Gastrocnemius medialis (tissue), 4 donors: ENCODE measurements at regions not wholly inside any gene's neighbourhood (a gene's known extent, or its start where the extent isn't known, plus 50 kb on each side); places are given as distances from the start of the nearest gene placed in this dataset.

Experiments used
- ATAC-seq, 2 donors: fragments of 150-250 bp; one replicate each; pipeline ENCODE4 v1.9.1; 2016
- DNase-seq, 2 donors: peaks; one replicate each; pipeline ENCODE4 v3.0.0-alpha.2; 2019
- H3K27ac ChIP-seq, 4 donors: fragments of 200-600 bp; sonication (generic); 1 replicate in 1 of 4; 2 replicates in 3 of 4; pipeline ENCODE4 v1.5.1; 2016 to 2018; ENCODE audit warnings: mild to moderate bottlenecking in 2 of 4, moderate library complexity in 1 of 4
- H3K27me3 ChIP-seq, 3 donors: fragments of 200-600 bp; sonication (generic) in 2 of 3; 1 replicate in 1 of 3; 2 replicates in 2 of 3; pipeline versions ENCODE4 v1.5.1 to v1.6.0; 2016 to 2019; ENCODE audit warnings: mild to moderate bottlenecking in 1 of 3, moderate library complexity in 1 of 3
- H3K36me3 ChIP-seq, 2 donors: fragments of 200-600 bp; sonication (generic) in 1 of 2; one replicate each; pipeline ENCODE4 v1.5.1; 2017 to 2018
- H3K4me1 ChIP-seq, 2 donors: fragments of 200-600 bp; sonication (generic) in 1 of 2; one replicate each; pipeline ENCODE4 v1.5.1; 2016 to 2017; ENCODE audit warnings: mild to moderate bottlenecking in 2 of 2
- H3K4me3 ChIP-seq, 4 donors: fragments of 200-600 bp; sonication (generic) in 3 of 4; 1 replicate in 1 of 4; 2 replicates in 3 of 4; pipeline ENCODE4 v1.5.1; 2016 to 2019; ENCODE audit warnings: mild to moderate bottlenecking in 2 of 4
- H3K9me3 ChIP-seq, 3 donors: fragments of 200-600 bp; sonication (generic) in 2 of 3; 1 replicate in 1 of 3; 2 replicates in 2 of 3; pipeline ENCODE4 v1.5.1; 2016 to 2019
- POLR2A ChIP-seq, 2 donors: fragments of 450-650 bp; IDR thresholded peaks; one replicate each; pipeline ENCODE4 v1.6.1; 2017; ENCODE audit warnings: antibody characterized with exemption in 2 of 2, mild to moderate bottlenecking in 2 of 2, moderate library complexity in 2 of 2
- in situ Hi-C, 4 donors: fragments of 200-750 bp; cut with MboI; loops; one replicate each; pipeline versions ENCODE4 v1.15.0 to v1.8.0; 2017; ENCODE audit warnings: low sequenced_read_pairs in 4 of 4
- intact Hi-C: fragments of 100-400 bp; cut with DNase I; formaldehyde crosslinking; loops from one replicate; pipeline ENCODE4 v1.15.1; 2023; ENCODE audit warnings: low total_unique reads
- TF ChIP-seq, protein P1 (sequence below), 5 experiments: fragments of 450-650 bp in 3 of 5; fragments of 200-600 bp in 2 of 5; sonication (generic) in 2 of 5; IDR thresholded peaks in 4 of 5; conservative IDR thresholded peaks in 1 of 5; 1 replicate in 4 of 5; 2 replicates in 1 of 5; pipeline ENCODE4 v1.5.1; 2016 to 2019; ENCODE audit warnings: antibody characterized with exemption in 5 of 5, mild to moderate bottlenecking in 3 of 5, moderate library complexity in 3 of 5

GRCh38 chr10:114877301-114877644 lies 55.7 kb downstream of the FHIP2A start:
- DNase-seq (no peak), ATAC-seq (no peak)
- H3K4me3 ChIP-seq: no peak overlapping the region
- no peaks in the 10 kb centered on the region for H3K9me3 ChIP-seq
- intact Hi-C loops: no loop called here
- TF ChIP-seq POLR2A (IDR thresholded peaks at IDR 0.05): no peak
- TF ChIP-seq, protein P1, sequence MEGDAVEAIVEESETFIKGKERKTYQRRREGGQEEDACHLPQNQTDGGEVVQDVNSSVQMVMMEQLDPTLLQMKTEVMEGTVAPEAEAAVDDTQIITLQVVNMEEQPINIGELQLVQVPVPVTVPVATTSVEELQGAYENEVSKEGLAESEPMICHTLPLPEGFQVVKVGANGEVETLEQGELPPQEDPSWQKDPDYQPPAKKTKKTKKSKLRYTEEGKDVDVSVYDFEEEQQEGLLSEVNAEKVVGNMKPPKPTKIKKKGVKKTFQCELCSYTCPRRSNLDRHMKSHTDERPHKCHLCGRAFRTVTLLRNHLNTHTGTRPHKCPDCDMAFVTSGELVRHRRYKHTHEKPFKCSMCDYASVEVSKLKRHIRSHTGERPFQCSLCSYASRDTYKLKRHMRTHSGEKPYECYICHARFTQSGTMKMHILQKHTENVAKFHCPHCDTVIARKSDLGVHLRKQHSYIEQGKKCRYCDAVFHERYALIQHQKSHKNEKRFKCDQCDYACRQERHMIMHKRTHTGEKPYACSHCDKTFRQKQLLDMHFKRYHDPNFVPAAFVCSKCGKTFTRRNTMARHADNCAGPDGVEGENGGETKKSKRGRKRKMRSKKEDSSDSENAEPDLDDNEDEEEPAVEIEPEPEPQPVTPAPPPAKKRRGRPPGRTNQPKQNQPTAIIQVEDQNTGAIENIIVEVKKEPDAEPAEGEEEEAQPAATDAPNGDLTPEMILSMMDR (IDR thresholded peaks at IDR 0.05 in 4 of 5, conservative IDR thresholded peaks at IDR 0.05 in 1 of 5): no peak
- in situ Hi-C loops: loop anchor here in 3 of 4 donors (10.0 kb wide), 3 partner anchors 238 to 258 kb away; no protein-coding TSS in a partner anchor
- no peaks in the 10 kb centered on the region for H3K36me3 ChIP-seq
- H3K27ac ChIP-seq: no peak overlapping the region
- H3K27me3 ChIP-seq: peaks cover 0 to 3% (median 0%) of the 10 kb centered on the region in 3 donors
- H3K4me1 ChIP-seq: no peaks in the 10 kb centered on the region

GRCh38 chr10:114879093-114879492 lies 57.5 kb downstream of the FHIP2A start:
- H3K27me3 ChIP-seq: peaks cover 0 to 3% (median 0%) of the 10 kb centered on the region in 3 donors
- H3K4me1 ChIP-seq: no peaks in the 10 kb centered on the region
- H3K4me3 ChIP-seq: peak overlapping the region in 1 of 4 donors; percentile 27
- no peak overlapping the region for H3K27ac ChIP-seq
- ATAC-seq (no peak), DNase-seq (no peak)
- no peaks in the 10 kb centered on the region for H3K9me3 ChIP-seq
- intact Hi-C loops (no loop called here), in situ Hi-C loops (loop anchor here in 3 of 4 donors (10.0 kb wide), 3 partner anchors 236 to 256 kb away; no protein-coding TSS in a partner anchor)
- H3K36me3 ChIP-seq: no peaks in the 10 kb centered on the region
- TF ChIP-seq, protein P1 (IDR thresholded peaks at IDR 0.05 in 4 of 5, conservative IDR thresholded peaks at IDR 0.05 in 1 of 5): no peak
- TF ChIP-seq POLR2A (IDR thresholded peaks at IDR 0.05): no peak

- no peak for TF ChIP-seq POLR2A (IDR thresholded peaks at IDR 0.05)
- TF ChIP-seq, protein P1 (IDR thresholded peaks at IDR 0.05 in 4 of 5, conservative IDR thresholded peaks at IDR 0.05 in 1 of 5): peak in 3 of 5 experiments; percentile 9 to 45 (median 15)
- intact Hi-C loops: no loop called here
- Histone ChIP-seq H3K27ac (no peak overlapping the region), H3K9me3 (no peaks in the 10 kb centered on the region), H3K27me3 (peaks cover 0 to 3% (median 0%) of the 10 kb centered on the region in 3 donors), H3K4me1 (no peaks in the 10 kb centered on the region), H3K4me3 (peak overlapping the region in 1 of 4 donors; percentile 27), H3K36me3 (no peaks in the 10 kb centered on the region)
- DNase-seq (no peak), ATAC-seq (no peak)
- in situ Hi-C loops: loop anchor here (5.0 to 10.0 kb wide), 4 partner anchors 235 to 255 kb away; no protein-coding TSS in a partner anchor
Observed at GRCh38 chr10:114879541-114880158, 58.1 kb downstream of the FHIP2A start.

DNA sequence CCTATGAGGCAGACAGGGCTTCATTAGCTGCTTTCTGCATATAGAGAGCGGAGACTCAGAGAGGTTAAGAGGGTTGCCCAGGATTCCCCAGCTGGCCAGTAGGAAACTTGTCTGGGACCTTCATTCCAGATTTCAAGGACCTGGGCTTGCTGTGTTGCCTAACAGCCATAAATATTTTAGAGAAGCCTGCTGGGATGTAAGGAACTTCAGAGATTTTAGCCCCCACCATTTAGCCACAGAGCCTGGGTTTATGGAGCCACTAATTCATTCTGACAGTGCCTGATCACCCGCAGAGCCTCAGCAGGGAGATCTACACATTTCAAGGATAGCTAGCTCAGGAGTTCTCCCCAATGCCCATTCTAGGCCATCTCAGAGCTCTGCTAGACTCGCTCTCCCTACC lies 56.6 kb upstream of the TRUB1 start:
- Histone ChIP-seq H3K9me3 (no peaks in the 10 kb centered on the region), H3K4me3 (no peak overlapping the region), H3K36me3 (no peaks in the 10 kb centered on the region), H3K4me1 (no peaks in the 10 kb centered on the region), H3K27ac (no peak overlapping the region), H3K27me3 (peaks cover 0 to 3% (median 0%) of the 10 kb centered on the region in 3 donors)
- DNase-seq (no peak), ATAC-seq (no peak)
- intact Hi-C loops (no loop called here), in situ Hi-C loops (loop anchor here in 1 of 4 donors (5.0 kb wide), 1 partner anchor 241 kb away; no protein-coding TSS in a partner anchor)
- TF ChIP-seq, protein P1 (IDR thresholded peaks at IDR 0.05 in 4 of 5, conservative IDR thresholded peaks at IDR 0.05 in 1 of 5): no peak
- TF ChIP-seq POLR2A (IDR thresholded peaks at IDR 0.05): no peak
